Stimulated activated CD4-positive, alpha-beta T cell treated with anti-CD3 and anti-CD28 coated beads, Interleukin-2, amount 100 ng/mL, for 24 hours (primary cell): ENCODE measurements at regions not wholly inside any gene's neighbourhood (a gene's known extent, or its start where the extent isn't known, plus 50 kb on each side); places are given as distances from the start of the nearest gene placed in this dataset.

Source experiments
- DNase-seq, 2 donors: peaks; one replicate each; pipeline ENCODE4 v3.0.0-alpha.2; 2020

GRCh38 chr11:92886243-92886905, 83.1 kb upstream of the MTNR1B start:
- DNase-seq: no peak

DNA sequence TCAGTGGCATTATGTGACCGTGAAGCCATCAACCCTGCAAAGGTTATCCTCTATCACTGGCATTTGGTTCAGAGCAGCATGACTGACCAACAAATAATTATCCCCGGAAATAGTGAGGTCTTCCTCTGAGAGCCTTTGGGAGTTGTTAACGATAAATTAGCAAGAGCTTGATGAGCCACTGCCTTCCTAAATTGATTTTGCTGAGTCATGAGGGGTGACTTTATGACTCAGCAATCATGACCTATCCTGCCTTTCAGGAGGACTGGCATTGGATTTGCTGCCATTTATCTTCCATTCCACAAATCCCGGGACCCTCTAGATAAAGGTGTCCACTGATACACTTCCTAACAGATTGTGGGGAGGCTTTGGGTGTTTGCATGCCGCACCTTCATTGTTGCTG, 80.8 kb upstream of the MTNR1B start:
- DNase-seq: no peak

GRCh38 chr11:92890846-92891245, 78.6 kb upstream of the MTNR1B start:
- no peak for DNase-seq

DNA sequence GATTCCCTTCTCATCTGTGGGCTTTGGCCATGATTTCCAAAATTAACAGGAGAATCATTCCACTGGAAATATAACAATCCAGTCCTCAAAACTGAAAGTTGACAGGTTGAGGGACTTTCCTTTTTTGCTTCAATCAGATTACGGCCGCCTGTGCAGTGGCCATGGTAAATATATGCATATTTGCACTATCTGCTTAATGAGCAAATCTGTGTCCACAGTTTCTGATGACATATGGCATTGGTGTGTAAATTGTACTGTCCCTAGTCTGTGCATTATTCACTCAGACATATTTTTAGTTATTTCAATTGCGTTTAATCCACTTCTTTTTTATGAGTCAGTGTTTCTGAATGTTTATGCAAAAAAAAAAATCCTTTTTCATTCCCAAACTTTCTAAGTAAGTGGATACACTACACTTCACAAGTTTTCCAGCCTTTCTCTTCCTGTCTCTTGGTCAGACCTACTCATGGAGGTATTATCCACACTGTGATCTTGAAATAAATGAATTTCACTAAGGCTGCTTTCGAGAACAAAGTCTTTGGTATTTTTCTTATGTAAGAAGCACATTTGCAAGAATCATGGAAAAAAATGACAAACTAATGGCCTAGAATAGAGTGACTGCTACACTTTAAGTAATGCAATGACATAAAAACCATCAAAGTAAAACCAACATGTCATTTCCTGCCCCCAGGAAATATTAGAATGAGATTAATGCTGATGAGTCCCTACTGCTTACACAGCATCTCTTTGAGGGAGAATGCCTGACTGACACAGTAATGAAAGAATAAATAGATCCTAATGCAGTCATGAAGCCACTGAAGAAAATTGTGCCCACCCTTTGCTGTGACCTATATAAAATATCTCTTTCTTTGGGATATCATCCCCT, 76.4 kb upstream of the MTNR1B start:
- no peak for DNase-seq

- DNase-seq: no peak
Observed at GRCh38 chr11:92894197-92894596, 75.3 kb upstream of the MTNR1B start.

- no peak for DNase-seq
Observed at GRCh38 chr11:92897487-92897886, 72.0 kb upstream of the MTNR1B start.

- no peak for DNase-seq
Observed at GRCh38 chr11:92902417-92902816, 67.0 kb upstream of the MTNR1B start.

GRCh38 chr11:92907671-92908070, 61.8 kb upstream of the MTNR1B start:
- DNase-seq: no peak

GRCh38 chr11:92909214-92909613, 60.2 kb upstream of the MTNR1B start:
- DNase-seq: no peak

GRCh38 chr11:92911478-92911877, 58.0 kb upstream of the MTNR1B start:
- DNase-seq: no peak

DNA sequence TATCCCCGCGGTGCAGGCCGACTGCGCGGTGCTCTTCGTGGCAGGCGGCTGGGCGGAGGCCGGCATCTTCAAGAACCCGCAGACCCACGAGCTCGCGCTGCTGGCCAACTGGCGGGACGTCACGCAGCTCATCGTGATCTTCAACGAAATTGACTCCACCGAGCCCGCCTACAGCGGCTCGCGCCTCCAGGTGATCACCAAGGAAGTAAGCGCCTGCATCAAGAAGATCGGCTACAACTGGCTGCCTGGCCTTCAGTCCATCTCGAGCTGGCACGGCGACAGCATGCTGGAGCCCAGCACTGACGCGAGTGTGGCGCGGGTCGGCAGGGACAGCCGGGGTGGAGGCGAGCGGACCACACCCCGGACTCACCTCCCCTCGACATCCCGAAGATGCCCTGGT, 53.9 kb upstream of the MTNR1B start:
- no peak for DNase-seq

DNA sequence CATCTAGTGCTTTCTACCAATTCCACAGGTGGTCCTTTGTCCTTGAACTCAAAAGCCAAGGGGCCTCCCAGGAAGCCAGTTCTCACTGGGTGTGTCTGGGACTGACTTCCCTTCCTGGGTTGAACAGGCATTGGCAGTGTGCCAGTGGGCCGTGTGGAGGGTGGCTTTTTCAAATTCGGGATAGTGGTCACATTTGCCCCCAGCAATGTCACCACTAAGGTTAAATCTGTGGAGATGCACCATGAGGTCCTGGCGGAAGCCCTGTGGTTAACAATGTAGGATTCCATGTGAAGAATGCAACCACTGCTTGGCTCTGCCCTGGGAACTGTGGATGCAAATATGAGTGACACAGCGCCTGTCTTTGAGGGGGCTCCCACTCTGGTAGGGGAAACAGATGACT, 53.2 kb upstream of the MTNR1B start:
- no peak for DNase-seq

GRCh38 chr11:92917927-92918326, 51.5 kb upstream of the MTNR1B start:
- no peak for DNase-seq

- no peak for DNase-seq
Observed at GRCh38 chr11:92919048-92919447, 50.4 kb upstream of the MTNR1B start.
